Nephron (organoid): ENCODE measurements at regions not wholly inside any gene's neighbourhood (a gene's known extent, or its start where the extent isn't known, plus 50 kb on each side); places are given as distances from the start of the nearest gene placed in this dataset.
"Not testable (repeated sequence)": the region's sequence is repeated elsewhere in the genome, so short reads cannot be mapped to it uniquely, and the experiment has no call there.

Experiments used
- H3K27ac Mint-ChIP-seq, 3 experiments: 2 replicates each; pipeline ENCODE4 v1.8.0; 2020; ENCODE audit warnings: mixed read lengths in 3 of 3, mild to moderate bottlenecking in 2 of 3, moderate library complexity in 1 of 3
- H3K27me3 Mint-ChIP-seq: 2 replicates; pipeline ENCODE4 v1.8.0; 2021; ENCODE audit warnings: low read depth, mild to moderate bottlenecking, moderate library complexity, mixed read lengths
- H3K36me3 Mint-ChIP-seq: 2 replicates; pipeline ENCODE4 v1.8.0; 2020; ENCODE audit warnings: low read depth, mixed read lengths
- H3K4me1 Mint-ChIP-seq: 2 replicates; pipeline ENCODE4 v1.8.0; 2020; ENCODE audit warnings: mixed read lengths
- H3K4me3 Mint-ChIP-seq, 3 experiments: 2 replicates each; pipeline ENCODE4 v1.8.0; 2020; ENCODE audit warnings: mild to moderate bottlenecking in 3 of 3, mixed read lengths in 3 of 3, moderate library complexity in 2 of 3
- H3K9me3 Mint-ChIP-seq: 2 replicates; pipeline ENCODE4 v1.8.0; 2020; ENCODE audit warnings: mixed read lengths
- TF ChIP-seq, protein P1 (sequence below), 3 experiments: fragments of 200-600 bp; sonication (generic); IDR thresholded peaks; one replicate each; pipeline ENCODE4 v1.5.0; 2021; ENCODE audit warnings: antibody characterized with exemption in 3 of 3; ENCODE audit not compliant: unreplicated experiment in 3 of 3

DNA sequence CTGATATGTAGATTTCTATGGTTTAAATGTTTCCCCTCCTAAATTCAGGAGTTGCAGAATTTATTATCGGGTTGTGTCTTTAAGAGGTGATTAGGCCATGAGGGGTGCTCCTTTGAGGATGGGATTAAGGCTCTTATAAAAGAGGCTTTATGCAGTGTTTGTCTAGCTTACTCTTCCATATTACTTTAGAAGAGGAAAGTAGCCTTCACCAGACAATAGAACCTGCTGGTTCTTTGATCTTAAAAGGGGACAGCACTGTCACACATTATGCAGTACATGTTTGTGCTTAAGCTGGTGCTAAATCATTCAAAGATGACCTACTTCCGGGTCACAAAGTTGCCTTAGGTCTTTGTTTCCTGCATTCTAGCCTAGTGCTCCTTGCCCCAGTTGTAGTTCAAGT lies 81.0 kb downstream of the CPXCR1 start:
- no peak overlapping the region for H3K27ac Mint-ChIP-seq
- H3K9me3 Mint-ChIP-seq = no peaks in the 10 kb centered on the region
- TF ChIP-seq, protein P1, sequence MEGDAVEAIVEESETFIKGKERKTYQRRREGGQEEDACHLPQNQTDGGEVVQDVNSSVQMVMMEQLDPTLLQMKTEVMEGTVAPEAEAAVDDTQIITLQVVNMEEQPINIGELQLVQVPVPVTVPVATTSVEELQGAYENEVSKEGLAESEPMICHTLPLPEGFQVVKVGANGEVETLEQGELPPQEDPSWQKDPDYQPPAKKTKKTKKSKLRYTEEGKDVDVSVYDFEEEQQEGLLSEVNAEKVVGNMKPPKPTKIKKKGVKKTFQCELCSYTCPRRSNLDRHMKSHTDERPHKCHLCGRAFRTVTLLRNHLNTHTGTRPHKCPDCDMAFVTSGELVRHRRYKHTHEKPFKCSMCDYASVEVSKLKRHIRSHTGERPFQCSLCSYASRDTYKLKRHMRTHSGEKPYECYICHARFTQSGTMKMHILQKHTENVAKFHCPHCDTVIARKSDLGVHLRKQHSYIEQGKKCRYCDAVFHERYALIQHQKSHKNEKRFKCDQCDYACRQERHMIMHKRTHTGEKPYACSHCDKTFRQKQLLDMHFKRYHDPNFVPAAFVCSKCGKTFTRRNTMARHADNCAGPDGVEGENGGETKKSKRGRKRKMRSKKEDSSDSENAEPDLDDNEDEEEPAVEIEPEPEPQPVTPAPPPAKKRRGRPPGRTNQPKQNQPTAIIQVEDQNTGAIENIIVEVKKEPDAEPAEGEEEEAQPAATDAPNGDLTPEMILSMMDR (IDR thresholded peaks at IDR 0.05; ENCODE audit: unreplicated experiment in 3 of 3) = no peak
- no peaks in the 10 kb centered on the region for H3K4me1 Mint-ChIP-seq
- H3K4me3 Mint-ChIP-seq = no peak overlapping the region
- no peaks in the 10 kb centered on the region for H3K27me3 Mint-ChIP-seq
- no peaks in the 10 kb centered on the region for H3K36me3 Mint-ChIP-seq

DNA sequence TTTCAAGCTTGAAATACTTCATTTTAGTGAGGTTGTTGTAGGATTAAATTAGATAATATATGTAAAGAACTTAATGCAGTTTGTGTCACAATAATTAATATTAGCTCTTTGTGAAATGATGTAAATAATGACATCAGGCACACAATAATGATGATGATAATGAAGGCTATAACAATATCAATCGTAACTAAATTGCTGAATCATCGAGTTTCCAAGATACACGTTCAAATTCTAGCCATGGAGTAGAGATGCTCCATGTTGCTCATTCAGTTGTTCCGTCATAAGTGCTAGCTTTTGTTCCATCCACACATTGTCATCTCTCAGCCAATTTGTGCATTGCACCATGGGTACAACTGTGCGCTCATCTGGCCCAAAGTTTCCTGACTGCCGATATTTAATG lies 83.1 kb downstream of the CPXCR1 start:
- Mint-ChIP-seq H3K27me3 (no peaks in the 10 kb centered on the region), H3K4me3 (no peak overlapping the region), H3K9me3 (no peaks in the 10 kb centered on the region), H3K36me3 (no peaks in the 10 kb centered on the region), H3K4me1 (no peaks in the 10 kb centered on the region), H3K27ac (no peak overlapping the region)
- TF ChIP-seq, protein P1 (IDR thresholded peaks at IDR 0.05; ENCODE audit: unreplicated experiment in 3 of 3) = no peak

DNA sequence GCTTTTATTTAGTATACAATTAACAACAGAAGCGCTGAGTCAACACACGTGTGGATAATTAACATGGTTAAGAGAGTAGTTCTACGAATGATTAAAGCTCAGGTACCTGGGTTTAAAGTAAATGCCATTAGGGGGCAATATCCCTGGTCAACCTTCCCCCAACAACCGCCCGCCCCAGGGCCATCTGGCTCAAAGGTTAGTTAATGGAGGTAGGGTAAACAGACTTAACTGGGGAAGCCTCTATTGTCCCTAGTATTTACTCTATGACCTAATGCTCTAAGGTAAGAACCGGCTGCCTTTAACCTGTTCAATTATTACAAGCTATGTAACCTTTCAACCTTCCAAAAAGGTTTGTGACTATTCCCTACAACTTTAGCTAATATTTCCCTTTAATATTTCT lies 90.7 kb downstream of the CPXCR1 start:
- H3K27ac Mint-ChIP-seq, H3K4me3 Mint-ChIP-seq, H3K9me3 Mint-ChIP-seq, H3K4me1 Mint-ChIP-seq, H3K27me3 Mint-ChIP-seq, H3K36me3 Mint-ChIP-seq: not testable (repeated sequence)

DNA sequence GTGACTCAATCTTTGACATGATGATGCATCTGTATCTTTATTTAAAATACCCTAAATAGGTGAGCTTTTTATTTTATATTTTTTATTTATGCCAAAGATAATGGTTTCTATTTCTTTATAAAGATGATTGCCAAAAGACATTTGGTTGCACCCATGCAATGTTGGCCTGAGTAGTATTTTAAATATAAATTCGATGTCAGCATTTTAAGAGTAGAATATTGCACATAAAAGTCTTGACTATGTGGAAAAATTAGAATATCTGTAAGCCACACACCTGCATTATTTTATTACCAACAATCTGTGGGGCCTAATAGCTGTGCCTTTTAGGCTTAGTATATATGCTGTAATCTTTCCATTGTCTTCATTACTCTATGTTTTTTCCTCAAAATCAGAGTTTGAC lies 91.4 kb downstream of the CPXCR1 start:
- no peaks in the 10 kb centered on the region for H3K4me1 Mint-ChIP-seq

DNA sequence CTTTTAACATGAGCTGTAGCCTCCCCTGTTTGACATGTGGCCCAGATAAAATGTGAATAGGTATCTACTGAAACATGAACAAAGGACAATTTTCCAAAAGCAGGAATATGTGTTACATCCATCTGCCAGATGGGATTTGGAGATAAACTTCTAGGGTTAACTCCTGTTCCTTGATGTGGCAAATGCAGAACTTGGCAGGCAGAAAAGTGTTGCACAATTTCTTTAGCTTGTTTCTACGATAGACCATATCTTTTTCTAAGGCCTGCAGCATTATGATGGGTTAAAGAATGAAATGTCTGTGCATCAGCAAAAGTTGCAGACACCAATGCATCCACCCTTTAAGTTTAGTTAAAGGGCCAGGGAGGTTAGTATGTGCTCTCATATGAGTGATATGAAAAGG lies 96.8 kb downstream of the CPXCR1 start:
- H3K9me3 Mint-ChIP-seq, H3K4me1 Mint-ChIP-seq, H3K27me3 Mint-ChIP-seq, H3K36me3 Mint-ChIP-seq, H3K27ac Mint-ChIP-seq, H3K4me3 Mint-ChIP-seq: not testable (repeated sequence)

More for the DNA sequence above, 91.4 kb downstream of the CPXCR1 start:
- Mint-ChIP-seq H3K36me3 (no peaks in the 10 kb centered on the region), H3K27ac (no peak overlapping the region), H3K4me3 (no peak overlapping the region), H3K27me3 (no peaks in the 10 kb centered on the region), H3K9me3 (peaks cover 6% of the 10 kb centered on the region)
- TF ChIP-seq, protein P1 (IDR thresholded peaks at IDR 0.05; ENCODE audit: unreplicated experiment in 3 of 3) = no peak

DNA sequence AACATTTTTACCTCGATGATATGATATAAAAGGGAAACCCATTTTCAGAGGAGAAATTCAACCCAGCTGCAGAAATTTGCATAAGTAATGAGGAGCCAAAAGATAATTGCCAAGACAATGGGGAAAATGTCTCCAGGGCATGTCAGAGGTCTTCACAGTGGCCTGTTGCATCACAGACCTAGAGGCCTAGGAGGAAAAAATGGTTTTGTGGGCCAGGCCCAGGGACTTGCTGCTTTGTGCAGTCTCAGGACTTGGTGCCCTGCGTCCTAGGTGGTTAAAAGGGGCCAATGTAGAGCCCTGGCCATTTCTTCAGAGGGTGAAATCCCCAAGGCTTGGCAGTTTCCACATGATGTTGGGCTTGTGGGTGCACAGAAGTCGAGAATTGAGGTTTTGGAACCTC lies 106.9 kb downstream of the CPXCR1 start:
- no peaks in the 10 kb centered on the region for H3K36me3 Mint-ChIP-seq
- H3K9me3 Mint-ChIP-seq = peaks cover 17% of the 10 kb centered on the region
- H3K27ac Mint-ChIP-seq = no peak overlapping the region
- TF ChIP-seq, protein P1 (IDR thresholded peaks at IDR 0.05; ENCODE audit: unreplicated experiment in 3 of 3) = no peak
- no peaks in the 10 kb centered on the region for H3K4me1 Mint-ChIP-seq
- no peak overlapping the region for H3K4me3 Mint-ChIP-seq
- no peaks in the 10 kb centered on the region for H3K27me3 Mint-ChIP-seq

DNA sequence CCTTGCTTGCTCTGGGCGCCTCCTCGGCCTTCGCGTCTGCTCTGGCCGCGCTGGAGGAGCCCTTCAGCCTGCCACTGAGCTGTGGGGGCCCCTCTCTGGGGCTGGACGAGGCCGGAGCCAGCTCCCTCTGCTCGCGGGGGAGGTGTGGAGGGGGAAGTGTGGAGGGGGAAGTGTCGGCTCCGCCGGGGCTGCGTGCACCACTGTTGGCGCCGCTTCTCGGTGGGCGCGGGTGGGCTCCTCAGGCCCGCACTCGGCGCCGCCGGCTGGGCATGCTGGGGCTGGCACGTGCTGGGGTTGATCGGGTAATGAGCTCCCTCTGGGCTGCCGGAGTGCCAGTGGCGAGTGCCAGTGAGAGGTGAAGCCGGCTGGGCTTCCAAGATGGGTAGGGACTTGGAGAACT lies 116.7 kb downstream of the CPXCR1 start:
- no peaks in the 10 kb centered on the region for H3K27me3 Mint-ChIP-seq
- H3K9me3 Mint-ChIP-seq = peaks cover 2% of the 10 kb centered on the region
- TF ChIP-seq, protein P1 (IDR thresholded peaks at IDR 0.05; ENCODE audit: unreplicated experiment in 3 of 3) = no peak
- no peak overlapping the region for H3K4me3 Mint-ChIP-seq
- H3K4me1 Mint-ChIP-seq = no peaks in the 10 kb centered on the region
- H3K27ac Mint-ChIP-seq = no peak overlapping the region
- no peaks in the 10 kb centered on the region for H3K36me3 Mint-ChIP-seq
